ENCODE measurements at regions not wholly inside any gene's neighbourhood (a gene's known extent, or its start where the extent isn't known, plus 50 kb on each side); places are given as distances from the start of the nearest gene placed in this dataset.

DNA sequence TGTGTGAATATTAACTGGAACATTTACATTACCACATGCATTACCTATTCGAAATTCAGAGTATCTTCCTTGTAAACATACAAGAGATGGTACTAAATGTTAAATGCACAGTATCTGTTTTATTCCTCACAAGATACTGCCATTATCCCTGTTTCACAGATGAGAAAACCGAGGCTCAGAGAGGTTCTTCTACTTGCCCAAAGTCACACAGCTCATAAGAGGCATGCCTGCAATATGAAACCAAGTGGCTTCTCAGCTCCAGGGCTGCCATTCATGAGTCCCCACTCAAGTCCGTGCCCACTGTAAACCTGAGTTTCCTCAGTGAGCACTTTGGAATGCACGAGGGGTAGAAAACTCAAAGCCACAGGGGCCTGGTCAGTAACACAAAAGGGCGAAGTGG, 55.0 kb upstream of the FABP6 start:
- TF ChIP-seq, protein P1, sequence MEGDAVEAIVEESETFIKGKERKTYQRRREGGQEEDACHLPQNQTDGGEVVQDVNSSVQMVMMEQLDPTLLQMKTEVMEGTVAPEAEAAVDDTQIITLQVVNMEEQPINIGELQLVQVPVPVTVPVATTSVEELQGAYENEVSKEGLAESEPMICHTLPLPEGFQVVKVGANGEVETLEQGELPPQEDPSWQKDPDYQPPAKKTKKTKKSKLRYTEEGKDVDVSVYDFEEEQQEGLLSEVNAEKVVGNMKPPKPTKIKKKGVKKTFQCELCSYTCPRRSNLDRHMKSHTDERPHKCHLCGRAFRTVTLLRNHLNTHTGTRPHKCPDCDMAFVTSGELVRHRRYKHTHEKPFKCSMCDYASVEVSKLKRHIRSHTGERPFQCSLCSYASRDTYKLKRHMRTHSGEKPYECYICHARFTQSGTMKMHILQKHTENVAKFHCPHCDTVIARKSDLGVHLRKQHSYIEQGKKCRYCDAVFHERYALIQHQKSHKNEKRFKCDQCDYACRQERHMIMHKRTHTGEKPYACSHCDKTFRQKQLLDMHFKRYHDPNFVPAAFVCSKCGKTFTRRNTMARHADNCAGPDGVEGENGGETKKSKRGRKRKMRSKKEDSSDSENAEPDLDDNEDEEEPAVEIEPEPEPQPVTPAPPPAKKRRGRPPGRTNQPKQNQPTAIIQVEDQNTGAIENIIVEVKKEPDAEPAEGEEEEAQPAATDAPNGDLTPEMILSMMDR (conservative IDR thresholded peaks at IDR 0.05) = no peak
- no peak for TF ChIP-seq EZH2 (IDR thresholded peaks at IDR 0.05; ENCODE audit: low read depth)
